HS-27A (cell line): ENCODE measurements at regions not wholly inside any gene's neighbourhood (a gene's known extent, or its start where the extent isn't known, plus 50 kb on each side); places are given as distances from the start of the nearest gene placed in this dataset.
A peak's percentile ranks its signal among the peaks of the same experiment; 100 is the strongest.

ENCODE experiments used
- DNase-seq: peaks from one replicate; pipeline ENCODE4 v3.0.0-alpha.2; 2012; ENCODE audit warnings: low read depth, missing footprints

GRCh38 chr12:89954259-89954658 lies 245.6 kb upstream of the ATP2B1 start:
- no peak for DNase-seq

- DNase-seq, result no peak
Observed at GRCh38 chr12:89951694-89952060, 243.0 kb upstream of the ATP2B1 start.

GRCh38 chr12:89951050-89951693 lies 242.5 kb upstream of the ATP2B1 start:
- DNase-seq, result no peak

- no peak for DNase-seq
Observed at GRCh38 chr12:89950421-89950820, 241.8 kb upstream of the ATP2B1 start.

GRCh38 chr12:89949457-89950195 lies 241.0 kb upstream of the ATP2B1 start:
- no peak for DNase-seq

- DNase-seq, result no peak
Observed at GRCh38 chr12:89948271-89949175, 239.9 kb upstream of the ATP2B1 start.

- DNase-seq, result peak; percentile 73
Observed at GRCh38 chr12:89947437-89948270, 239.0 kb upstream of the ATP2B1 start.

- DNase-seq, result no peak
Observed at GRCh38 chr12:89946518-89947135, 238.0 kb upstream of the ATP2B1 start.

GRCh38 chr12:89945123-89945522 lies 236.5 kb upstream of the ATP2B1 start:
- DNase-seq, result no peak

- no peak for DNase-seq
Observed at GRCh38 chr12:89943463-89943862, 234.8 kb upstream of the ATP2B1 start.

GRCh38 chr12:89941436-89941835 lies 232.8 kb upstream of the ATP2B1 start:
- no peak for DNase-seq

- DNase-seq, result no peak
Observed at GRCh38 chr12:89939522-89940215, 231.0 kb upstream of the ATP2B1 start.

- no peak for DNase-seq
Observed at GRCh38 chr12:89936631-89937030, 228.0 kb upstream of the ATP2B1 start.

GRCh38 chr12:89935850-89936249 lies 227.2 kb upstream of the ATP2B1 start:
- DNase-seq, result no peak

GRCh38 chr12:89933911-89934310 lies 225.3 kb upstream of the ATP2B1 start:
- DNase-seq, result peak; percentile 63

- peak; percentile 69 for DNase-seq
Observed at GRCh38 chr12:89932954-89933353, 224.3 kb upstream of the ATP2B1 start.

GRCh38 chr12:89928467-89928866 lies 219.8 kb upstream of the ATP2B1 start:
- no peak for DNase-seq

- DNase-seq, result no peak
Observed at GRCh38 chr12:89927226-89927698, 218.6 kb upstream of the ATP2B1 start.

GRCh38 chr12:89924191-89924590 lies 215.6 kb upstream of the ATP2B1 start:
- DNase-seq, result no peak

GRCh38 chr12:89923091-89923490 lies 214.5 kb upstream of the ATP2B1 start:
- DNase-seq, result no peak

GRCh38 chr12:89920866-89921265 lies 212.2 kb upstream of the ATP2B1 start:
- DNase-seq, result no peak
